ENCODE measurements at regions not wholly inside any gene's neighbourhood (a gene's known extent, or its start where the extent isn't known, plus 50 kb on each side); places are given as distances from the start of the nearest gene placed in this dataset.
"Not testable (repeated sequence)": the region's sequence is repeated elsewhere in the genome, so short reads cannot be mapped to it uniquely, and the experiment has no call there.

DNA sequence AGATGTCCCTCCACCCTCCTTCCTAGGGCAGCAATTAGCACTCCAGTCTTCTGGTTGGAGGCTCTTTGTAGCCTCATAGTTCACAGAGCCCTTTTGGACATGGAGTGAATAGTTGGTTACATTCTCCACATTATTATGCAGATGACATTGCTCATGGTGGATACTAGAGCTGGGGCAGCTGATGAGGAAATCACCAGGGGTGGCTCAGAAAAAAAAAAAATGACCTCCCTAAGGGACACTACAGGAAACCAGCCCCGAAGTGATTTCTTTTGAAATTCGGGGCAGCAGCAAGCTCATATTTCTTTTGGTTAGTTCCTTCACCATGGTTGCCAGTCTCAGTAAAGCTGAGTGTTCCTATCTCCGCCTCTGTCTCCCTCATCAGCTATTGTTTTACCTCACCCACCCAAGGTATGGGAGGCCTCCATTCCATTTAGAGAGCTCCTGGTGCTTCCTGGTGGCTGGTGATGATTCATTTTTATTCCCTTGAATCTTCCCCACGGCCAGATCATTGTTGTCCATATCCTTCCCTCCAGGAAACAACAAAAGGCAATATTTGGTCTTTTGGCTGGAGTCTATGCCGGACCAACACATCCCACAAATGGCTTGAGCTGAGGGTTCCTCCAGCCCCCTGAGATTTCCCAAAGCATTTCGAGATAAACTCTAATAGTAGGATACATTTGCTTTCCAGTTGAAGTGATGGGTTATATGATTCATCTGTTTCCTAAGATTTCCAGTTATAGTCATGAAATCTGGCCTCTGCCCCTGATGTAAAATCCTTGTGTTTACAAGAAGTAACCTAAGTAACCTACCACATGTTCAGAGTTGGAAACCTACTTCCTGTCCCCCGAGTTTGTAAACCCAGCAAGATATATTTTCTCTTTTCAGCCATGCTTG lies 56.2 kb upstream of the NID2 start:
- DNase-seq (ENCODE audit: low read depth): peak; percentile 92

DNA sequence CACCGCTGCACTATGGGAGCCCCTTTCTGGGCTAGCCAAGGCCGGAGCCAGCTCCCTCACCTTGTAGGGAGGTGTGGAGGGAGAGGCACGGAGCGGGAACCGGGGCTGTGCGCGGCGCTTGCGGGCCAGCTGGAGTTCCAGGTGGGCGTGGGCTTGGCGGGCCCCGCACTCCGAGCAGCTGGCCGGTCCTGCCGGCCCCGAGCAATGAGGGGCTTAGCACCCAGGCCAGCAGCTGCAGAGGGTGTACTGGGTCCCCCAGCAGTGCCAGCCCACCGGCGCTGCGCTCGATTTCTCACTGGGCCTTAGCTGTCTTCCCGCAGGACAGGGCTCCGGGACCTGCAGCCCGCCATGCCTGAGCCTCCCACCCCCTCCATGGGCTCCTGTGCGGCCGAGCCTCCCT lies 53.3 kb upstream of the NID2 start:
- not testable (repeated sequence) for DNase-seq (ENCODE audit: low read depth)

DNA sequence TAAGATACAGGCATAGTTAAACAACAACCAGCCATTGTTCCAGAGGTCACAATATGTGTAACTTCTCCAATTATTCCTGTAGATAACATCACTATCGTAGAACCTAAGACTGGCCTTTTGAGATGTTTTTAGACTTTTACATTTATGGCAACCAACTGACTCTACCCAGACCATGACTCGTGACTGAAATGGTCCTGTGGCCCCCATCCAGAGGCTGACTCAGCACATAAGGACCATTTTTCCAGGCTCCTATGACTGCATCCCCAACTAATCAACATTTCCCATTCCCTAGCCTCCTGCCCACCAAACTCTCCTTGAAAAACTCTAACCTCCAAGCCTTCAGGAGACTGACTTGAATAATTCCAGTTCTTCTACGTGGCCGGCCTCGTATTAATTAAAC lies 52.6 kb upstream of the NID2 start:
- DNase-seq (ENCODE audit: low read depth): peak; percentile 28

DNA sequence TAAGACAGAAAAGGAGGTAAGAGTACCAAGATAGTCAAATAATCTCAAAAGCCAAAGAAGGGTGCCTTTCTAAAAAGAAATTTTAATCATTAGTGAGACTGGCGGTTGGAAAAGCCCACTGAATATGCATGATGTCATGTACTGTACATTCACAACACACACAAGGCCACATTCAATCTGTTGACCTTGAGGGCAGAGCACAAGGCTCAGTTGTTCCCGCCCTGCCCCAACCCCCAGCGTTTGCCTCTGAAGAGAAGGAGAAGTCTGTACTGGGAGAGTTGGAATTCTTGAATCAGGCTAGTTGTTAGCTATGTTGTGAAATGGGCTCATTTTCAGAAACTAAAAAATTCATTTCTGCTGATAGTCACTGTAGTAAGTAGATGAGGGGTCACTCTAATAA lies 50.2 kb upstream of the NID2 start:
- DNase-seq (ENCODE audit: low read depth): no peak
